ENCODE measurements at regions not wholly inside any gene's neighbourhood (a gene's known extent, or its start where the extent isn't known, plus 50 kb on each side); places are given as distances from the start of the nearest gene placed in this dataset.

DNA sequence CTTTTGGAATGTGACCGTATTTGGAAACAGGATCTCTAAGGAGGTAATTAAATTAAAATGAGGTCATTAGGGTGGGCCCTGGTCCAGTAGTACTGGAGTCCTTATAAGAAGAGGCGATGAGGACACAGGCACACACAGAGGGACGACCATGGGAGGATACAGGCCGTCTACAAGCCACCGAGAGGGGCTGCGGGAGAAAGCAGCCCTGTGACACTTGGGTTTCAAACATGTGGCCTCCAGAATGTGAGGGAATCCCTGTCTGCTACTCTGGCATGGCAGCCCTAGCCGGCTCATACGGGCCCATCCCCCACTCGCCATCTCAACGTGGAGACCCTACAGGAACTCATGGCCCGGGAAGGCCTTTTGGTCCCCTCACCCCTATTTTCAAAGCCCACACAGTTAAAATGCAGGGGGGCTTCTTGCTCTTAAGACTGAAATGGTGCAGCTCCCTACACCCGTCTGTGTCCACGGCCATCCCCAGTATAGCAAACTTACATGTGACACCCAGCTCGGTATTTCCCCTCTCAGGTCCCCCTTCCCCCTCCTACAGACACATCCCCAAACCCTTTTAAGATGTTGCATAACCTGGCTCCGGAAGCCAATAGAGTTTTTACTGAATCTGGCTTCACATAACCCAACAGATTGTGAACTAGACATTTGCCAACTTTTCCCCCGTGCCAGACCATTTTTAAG, 124.1 kb upstream of the TBL1X start:
- Histone ChIP-seq H3K27ac (peak overlapping the region in 3 of 4 donors; percentile 17 to 67 (median 58)), H3K9me3 (no peaks in the 10 kb centered on the region), H3K4me3 (no peak overlapping the region), H3K36me3 (no peaks in the 10 kb centered on the region), H3K27me3 (no peaks in the 10 kb centered on the region), H3K4me1 (peaks cover 0 to 6% (median 0%) of the 10 kb centered on the region in 3 donors)
- FAIRE-seq: no peak
- intact Hi-C loops (cut with DNase I): loop anchor here in 1 of 3 donors (5.0 kb wide), 1 partner anchor 122 kb away; no protein-coding TSS in a partner anchor
- TF ChIP-seq, protein P1, sequence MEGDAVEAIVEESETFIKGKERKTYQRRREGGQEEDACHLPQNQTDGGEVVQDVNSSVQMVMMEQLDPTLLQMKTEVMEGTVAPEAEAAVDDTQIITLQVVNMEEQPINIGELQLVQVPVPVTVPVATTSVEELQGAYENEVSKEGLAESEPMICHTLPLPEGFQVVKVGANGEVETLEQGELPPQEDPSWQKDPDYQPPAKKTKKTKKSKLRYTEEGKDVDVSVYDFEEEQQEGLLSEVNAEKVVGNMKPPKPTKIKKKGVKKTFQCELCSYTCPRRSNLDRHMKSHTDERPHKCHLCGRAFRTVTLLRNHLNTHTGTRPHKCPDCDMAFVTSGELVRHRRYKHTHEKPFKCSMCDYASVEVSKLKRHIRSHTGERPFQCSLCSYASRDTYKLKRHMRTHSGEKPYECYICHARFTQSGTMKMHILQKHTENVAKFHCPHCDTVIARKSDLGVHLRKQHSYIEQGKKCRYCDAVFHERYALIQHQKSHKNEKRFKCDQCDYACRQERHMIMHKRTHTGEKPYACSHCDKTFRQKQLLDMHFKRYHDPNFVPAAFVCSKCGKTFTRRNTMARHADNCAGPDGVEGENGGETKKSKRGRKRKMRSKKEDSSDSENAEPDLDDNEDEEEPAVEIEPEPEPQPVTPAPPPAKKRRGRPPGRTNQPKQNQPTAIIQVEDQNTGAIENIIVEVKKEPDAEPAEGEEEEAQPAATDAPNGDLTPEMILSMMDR (IDR thresholded peaks at IDR 0.05): no peak
- peak in 3 of 4 donors; percentile 35 to 61 (median 59) for ATAC-seq
- WGBS, 2 donors: 31 to 61% methylated on average over 16 of the region's 16 CpGs
- DNase-seq: peak in 1 of 6 donors; percentile 38

DNA sequence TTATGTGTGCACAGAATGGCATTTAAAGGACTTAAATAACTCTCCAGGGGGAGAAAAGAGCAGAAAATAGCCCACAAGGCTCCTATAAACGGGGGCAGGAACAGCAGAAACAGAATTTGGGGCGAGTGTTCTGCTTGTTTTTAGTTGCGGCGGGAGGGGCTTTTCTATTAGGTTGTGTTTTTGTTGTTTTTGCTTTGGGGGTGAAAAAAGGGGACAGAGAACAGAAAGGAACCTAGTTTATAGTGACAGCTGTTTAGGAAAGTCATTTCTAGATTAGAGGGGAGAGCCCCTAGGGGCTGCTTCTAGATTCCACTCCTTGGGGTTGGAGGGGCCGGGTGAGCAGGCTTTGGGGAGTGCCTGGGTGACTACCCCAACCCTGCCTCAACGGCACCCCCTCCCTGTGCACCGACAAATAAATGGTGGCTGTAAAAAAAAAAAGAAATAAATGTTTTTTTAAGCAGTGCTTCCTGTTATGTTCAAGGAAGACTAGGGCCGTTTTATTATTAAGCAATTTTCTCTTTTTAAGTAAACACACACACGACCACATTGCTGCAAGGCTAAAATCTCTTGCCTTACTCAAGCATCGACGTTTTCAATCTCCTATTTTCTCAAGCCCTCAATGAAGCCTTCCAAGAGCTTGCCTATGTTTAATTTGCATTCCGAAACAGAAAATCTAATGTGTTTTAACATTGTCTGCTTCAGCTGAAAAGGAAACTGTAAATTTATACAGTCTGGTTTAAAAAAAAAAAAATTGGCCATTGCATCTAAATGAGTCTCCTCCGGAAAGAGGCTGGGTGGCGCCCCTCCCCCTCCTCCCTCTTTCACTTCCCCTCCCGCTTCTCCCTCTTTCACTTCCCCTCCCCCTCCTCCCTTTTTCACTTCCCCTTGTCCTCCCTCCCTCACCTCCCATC, 123.3 kb upstream of the TBL1X start:
- peaks cover 0 to 6% (median 0%) of the 10 kb centered on the region in 3 donors for H3K4me1 ChIP-seq
- H3K27me3 ChIP-seq: no peaks in the 10 kb centered on the region
- peak; percentile 80 for FAIRE-seq
- 17 to 18% methylated on average over 15 of the region's 15 CpGs for WGBS, 2 donors
- TF ChIP-seq, protein P1 (IDR thresholded peaks at IDR 0.05): no peak
- no peaks in the 10 kb centered on the region for H3K36me3 ChIP-seq
- H3K27ac ChIP-seq: peak overlapping the region in 3 of 4 donors; percentile 17 to 67 (median 58)
- intact Hi-C loops (cut with DNase I): loop anchor here in 2 of 3 donors (2.0 to 5.0 kb wide), 2 partner anchors 121 kb away; no protein-coding TSS in a partner anchor
- peak; percentile 36 to 76 (median 48) for ATAC-seq
- no peaks in the 10 kb centered on the region for H3K9me3 ChIP-seq
- peak overlapping the region in 2 of 4 donors; percentile 14 to 19 for H3K4me3 ChIP-seq
- DNase-seq: peak in 4 of 6 donors; percentile 11 to 65 (median 28)

DNA sequence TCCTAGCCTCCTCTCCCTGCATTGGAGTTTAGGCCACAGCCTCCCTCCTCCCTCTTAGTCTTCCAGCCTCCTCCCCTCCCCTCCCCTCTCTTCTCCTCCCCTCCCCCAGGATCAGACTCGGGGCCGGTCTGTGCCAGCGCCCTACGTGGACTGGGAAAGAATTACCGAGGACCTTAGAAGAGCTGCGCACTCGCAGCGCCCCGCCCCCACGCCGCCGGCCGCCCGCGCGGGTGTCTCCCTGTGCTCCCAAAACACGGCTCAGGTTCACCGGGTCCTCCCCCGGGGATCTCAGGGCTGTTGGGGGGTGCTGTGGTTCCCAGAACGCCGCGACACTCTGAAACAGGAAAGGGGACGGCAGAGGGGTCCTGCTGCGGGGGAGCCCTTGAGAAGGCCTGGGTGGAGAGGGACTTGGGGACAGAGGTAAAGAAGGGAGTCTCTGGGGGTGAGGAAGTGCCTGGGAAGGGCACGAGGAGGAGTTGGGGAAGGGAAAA, 122.3 kb upstream of the TBL1X start:
- TF ChIP-seq, protein P1 (IDR thresholded peaks at IDR 0.05): no peak
- H3K4me1 ChIP-seq: peaks cover 0 to 6% (median 0%) of the 10 kb centered on the region in 3 donors
- H3K9me3 ChIP-seq: no peaks in the 10 kb centered on the region
- DNase-seq (peak; percentile 73 to 88 (median 82)), ATAC-seq (peak; percentile 91 to 96 (median 94)), FAIRE-seq (no peak)
- intact Hi-C loops (cut with DNase I): loop anchor here in 2 of 3 donors (2.0 to 5.0 kb wide), 2 partner anchors 120 kb away; no protein-coding TSS in a partner anchor
- H3K27me3 ChIP-seq: no peaks in the 10 kb centered on the region
- 2 to 4% methylated on average over 25 of the region's 25 CpGs for WGBS, 2 donors
- H3K27ac ChIP-seq: no peak overlapping the region
- H3K4me3 ChIP-seq: peak overlapping the region in 1 of 4 donors; percentile 9
- no peaks in the 10 kb centered on the region for H3K36me3 ChIP-seq

DNA sequence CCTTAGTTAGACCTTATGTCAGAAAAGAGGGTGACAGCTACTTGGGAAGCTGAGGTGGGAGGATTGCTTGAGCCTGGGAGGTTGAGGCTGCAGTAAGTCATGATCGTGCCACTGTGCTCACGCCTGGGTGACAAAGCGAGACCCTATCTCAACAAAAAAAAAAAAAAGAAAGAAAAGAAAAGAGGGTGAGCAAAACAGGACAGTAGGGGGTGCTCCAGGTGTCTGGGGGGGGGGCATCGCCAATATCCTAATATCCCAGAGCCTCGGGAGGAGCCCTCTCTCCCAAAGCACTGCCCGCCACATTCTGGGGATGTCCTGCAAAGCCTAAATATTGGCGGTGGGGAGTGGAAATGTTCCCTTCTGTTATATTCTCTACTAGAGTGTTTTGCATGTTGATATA, 120.9 kb upstream of the TBL1X start:
- WGBS, 2 donors: 66 to 92% methylated on average over 7 of the region's 7 CpGs
- FAIRE-seq: no peak

More for the DNA sequence above, 120.9 kb upstream of the TBL1X start:
- DNase-seq (no peak), ATAC-seq (no peak)
- TF ChIP-seq, protein P1 (IDR thresholded peaks at IDR 0.05): no peak
- H3K9me3 ChIP-seq: no peaks in the 10 kb centered on the region
- no peaks in the 10 kb centered on the region for H3K27me3 ChIP-seq
- no peak overlapping the region for H3K27ac ChIP-seq
- peaks cover 0 to 6% (median 0%) of the 10 kb centered on the region in 3 donors for H3K4me1 ChIP-seq
- H3K36me3 ChIP-seq: no peaks in the 10 kb centered on the region
- intact Hi-C loops (cut with DNase I): loop anchor here in 2 of 3 donors (2.0 to 5.0 kb wide), 2 partner anchors 118 to 119 kb away; no protein-coding TSS in a partner anchor
- H3K4me3 ChIP-seq: no peak overlapping the region
